Activated CD4-positive, CD25-positive, alpha-beta regulatory T cell treated with anti-CD3 and anti-CD28 coated beads, Interleukin-2, amount 50 U/mL, for 16 hours (primary cell): ENCODE measurements at regions not wholly inside any gene's neighbourhood (a gene's known extent, or its start where the extent isn't known, plus 50 kb on each side); places are given as distances from the start of the nearest gene placed in this dataset.
"Not testable (repeated sequence)": the region's sequence is repeated elsewhere in the genome, so short reads cannot be mapped to it uniquely, and the experiment has no call there.

Experiments used
- DNase-seq: peaks from one replicate; pipeline ENCODE4 v3.0.0-alpha.2; 2020; ENCODE audit warnings: low read depth, low spot score

GRCh38 chr12:67455236-67455635 is 186.1 kb downstream of the CAND1 start:
- no peak for DNase-seq

DNA sequence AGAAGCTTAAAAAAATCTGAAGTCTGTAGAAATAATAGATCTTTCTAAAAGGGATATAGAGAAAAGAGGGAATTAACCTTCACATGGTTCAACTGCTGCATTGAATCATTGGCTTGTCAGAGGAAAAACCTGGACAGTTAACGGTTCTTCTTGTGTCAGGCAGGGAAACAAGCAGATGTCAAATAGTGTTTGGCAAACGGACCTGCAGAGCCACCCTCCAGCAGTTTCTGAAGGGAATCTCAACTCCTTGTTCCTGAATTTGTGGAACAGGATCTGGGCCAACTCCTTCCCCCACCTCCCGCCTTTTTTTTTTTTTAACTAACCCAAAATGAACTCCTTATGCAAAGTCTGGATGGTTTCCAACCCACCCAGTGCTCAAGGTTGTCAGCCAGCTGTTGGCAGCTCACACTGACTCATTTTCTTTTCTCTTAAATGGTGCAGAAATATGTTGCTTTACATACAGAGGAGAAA is 187.3 kb downstream of the CAND1 start:
- DNase-seq = no peak

- no peak for DNase-seq
Measured at GRCh38 chr12:67457136-67457535, 188.0 kb downstream of the CAND1 start.

- no peak for DNase-seq
Measured at GRCh38 chr12:67457778-67458665, 188.9 kb downstream of the CAND1 start.

DNA sequence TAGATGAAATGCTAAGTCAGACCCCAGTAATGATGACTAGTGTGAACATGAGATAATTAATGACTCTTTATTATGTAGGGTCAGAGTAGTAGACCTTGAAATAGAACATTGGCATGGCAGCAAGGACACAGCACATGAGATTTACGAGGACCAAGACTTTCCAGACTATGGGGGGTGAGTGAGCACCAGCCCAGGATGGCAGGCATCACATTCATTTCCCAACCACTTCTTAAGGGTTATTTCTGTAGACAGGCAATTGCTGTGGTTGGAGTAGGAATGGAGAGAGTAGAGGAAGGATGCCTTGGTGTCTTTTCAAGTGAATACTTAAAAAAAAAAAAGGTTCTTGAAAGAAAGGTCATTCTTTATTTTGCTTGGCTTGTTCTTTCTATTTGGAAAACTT is 189.4 kb upstream of the DYRK2 start:
- DNase-seq = no peak

DNA sequence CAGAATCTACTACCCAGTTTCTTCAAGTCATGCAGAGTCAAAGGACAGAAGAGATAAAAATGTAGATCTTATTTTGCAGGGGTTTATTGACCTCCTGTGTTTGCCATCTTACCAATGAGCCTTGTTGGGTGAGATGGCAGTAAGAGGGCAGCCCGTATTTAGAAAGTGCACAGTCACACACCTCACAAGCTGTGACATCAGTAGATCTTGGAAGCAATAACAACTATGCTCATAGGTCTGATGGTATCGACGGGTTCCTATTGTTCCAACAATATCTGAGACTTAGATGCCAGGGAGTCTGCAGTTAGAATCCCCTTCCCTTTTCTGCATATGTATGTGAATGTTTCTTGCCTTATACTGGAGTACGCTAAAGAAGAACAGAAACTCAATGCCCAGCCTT is 189.0 kb upstream of the DYRK2 start:
- no peak for DNase-seq

DNA sequence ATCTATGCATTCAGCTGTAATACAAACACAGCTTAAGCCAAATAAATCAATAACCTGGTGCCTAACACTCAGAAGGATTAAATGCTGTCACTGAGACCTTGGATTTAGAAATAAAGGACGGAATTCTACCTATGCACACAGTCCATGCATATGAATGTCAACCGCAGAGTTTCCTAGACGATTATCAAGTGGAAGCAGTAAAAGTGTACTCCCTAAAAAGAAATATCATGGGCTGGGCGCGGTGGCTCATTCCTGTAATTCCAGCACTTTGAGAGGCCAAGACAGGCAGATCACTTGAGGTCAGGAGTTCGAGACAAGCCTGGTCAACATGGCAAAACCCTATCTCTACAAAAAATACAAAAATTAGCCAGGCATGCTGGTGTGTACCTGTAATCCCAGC is 188.2 kb upstream of the DYRK2 start:
- DNase-seq = no peak

DNA sequence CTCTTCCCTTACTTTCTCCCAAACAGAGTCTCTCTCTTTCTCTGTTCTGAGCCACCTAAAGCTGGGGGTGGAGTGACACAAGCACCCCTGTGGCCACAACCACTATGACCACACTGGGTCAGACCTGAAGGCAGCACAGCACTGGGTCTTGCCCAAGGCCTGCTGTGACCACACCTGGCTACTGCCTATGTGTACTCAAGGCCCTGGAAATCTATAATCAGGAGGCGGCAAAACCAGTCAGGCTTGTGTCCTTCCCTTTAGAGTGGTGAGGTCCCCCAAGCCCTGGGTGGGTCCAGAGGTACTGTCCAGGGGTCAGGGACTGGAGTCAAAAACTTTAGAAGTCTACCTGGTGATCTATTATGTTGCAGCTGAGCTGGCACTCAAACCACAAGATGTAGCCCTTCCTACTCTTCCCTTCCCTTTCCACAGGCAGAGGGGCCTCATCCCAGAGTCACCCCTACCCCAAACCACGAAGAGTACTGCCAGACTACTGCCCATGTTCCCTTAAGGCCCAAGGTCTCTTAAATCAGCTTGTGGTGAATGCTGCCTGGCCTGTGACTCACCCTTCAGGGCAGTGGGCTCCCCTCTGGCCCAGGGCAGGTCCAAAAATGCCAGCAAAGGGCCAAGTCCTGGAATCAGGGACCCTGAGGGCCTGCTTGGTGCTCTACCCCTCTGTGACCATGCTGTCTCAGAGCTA is 179.8 kb upstream of the DYRK2 start:
- no peak for DNase-seq

GRCh38 chr12:67469666-67470065 is 178.9 kb upstream of the DYRK2 start:
- no peak for DNase-seq

- DNase-seq = no peak
Measured at GRCh38 chr12:67471810-67472209, 176.7 kb upstream of the DYRK2 start.

- no peak for DNase-seq
Measured at GRCh38 chr12:67472539-67472938, 176.0 kb upstream of the DYRK2 start.

DNA sequence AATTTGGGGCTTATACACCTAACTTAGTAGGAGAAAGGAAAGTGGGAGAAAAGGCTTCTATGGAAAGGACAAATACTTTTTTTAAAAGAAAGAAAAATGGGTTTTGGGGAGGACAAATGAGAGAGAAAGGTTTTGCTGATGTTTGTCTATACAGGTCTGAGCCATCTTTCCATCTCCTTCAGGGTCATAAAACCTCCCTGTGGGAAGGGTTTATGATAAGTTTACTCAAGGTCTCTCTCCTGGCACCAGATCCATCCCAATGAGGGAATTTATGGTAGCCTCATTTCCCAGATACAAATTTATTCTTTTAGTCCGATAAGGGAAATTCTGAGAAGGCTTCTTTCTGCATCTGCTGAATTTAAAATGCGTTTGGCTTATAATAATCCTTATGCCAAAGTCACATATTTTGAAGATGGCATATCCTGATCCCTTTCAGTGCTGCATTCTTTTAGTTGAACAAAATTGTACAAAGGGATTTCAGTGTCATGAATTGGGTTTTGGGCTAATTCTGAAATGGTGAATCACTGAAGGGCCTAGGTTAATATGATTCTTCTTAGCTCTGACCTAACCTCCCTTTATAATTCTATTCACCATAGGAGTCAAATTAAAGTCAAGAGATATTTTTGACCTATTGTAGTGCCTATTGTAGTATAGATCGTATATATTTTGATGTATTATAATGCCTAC is 173.5 kb upstream of the DYRK2 start:
- DNase-seq = no peak

DNA sequence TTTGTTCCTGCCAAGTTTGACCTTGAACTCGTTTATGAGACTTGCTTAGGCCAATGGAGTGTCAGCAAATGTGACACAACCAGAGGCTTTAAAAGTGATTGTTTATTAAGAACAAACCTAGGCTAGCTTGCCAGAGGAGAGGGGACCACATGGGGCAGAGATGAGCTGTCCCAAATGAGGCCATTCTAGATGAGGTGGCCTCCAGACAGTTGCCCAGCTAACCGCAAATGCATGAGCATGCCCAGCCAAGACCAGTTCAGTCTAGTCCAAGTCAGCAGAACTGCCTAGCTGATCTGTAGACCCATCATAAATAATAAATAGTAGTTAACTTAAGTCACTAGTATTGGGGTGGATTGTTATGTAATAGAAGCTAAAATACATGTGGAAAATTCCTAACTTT is 172.8 kb upstream of the DYRK2 start:
- no peak for DNase-seq

- DNase-seq = no peak
Measured at GRCh38 chr12:67477681-67478265, 170.8 kb upstream of the DYRK2 start.

DNA sequence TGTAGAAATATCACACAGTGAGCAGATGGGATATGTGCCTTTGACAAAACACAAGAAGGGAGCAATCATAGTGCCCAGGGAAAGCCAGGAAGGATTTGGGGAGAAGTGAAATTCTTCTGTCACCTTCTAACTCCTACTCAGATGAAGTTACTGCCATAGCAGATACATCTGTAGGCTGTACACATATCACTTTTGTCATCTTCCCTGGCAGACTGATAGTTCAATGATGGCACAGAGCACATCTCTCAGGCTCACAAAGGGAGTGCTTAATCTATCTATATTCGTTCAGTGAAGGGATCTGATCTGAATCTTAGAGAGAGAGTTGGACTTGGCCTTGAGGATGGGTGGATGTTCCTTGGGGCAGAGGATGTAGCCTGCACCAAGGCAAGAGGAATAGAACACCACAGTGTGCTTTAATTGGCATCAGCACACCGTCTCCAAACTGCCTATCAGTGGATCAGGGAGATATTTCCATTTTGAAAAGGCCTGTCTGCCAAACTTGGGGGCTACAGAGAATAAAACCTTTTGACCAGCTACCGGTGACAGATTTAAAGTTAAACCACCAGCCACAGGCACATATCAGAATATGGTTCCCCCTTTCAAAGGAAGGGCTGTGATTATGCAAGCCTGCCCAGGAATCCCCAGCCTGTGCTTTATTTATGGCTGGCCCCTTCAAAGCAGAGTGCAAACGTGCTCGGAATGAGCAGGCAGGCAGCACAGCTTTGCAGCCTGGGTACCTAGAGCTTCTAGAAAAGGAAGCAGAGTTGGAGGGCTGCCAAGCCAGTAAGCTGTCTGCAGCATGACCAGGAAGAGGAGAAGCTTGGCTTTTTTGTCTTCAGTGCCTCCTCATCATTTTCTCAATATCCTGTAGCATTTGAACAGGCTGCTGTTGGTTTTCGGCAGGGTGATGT is 165.5 kb upstream of the DYRK2 start:
- peak; percentile 14 for DNase-seq

DNA sequence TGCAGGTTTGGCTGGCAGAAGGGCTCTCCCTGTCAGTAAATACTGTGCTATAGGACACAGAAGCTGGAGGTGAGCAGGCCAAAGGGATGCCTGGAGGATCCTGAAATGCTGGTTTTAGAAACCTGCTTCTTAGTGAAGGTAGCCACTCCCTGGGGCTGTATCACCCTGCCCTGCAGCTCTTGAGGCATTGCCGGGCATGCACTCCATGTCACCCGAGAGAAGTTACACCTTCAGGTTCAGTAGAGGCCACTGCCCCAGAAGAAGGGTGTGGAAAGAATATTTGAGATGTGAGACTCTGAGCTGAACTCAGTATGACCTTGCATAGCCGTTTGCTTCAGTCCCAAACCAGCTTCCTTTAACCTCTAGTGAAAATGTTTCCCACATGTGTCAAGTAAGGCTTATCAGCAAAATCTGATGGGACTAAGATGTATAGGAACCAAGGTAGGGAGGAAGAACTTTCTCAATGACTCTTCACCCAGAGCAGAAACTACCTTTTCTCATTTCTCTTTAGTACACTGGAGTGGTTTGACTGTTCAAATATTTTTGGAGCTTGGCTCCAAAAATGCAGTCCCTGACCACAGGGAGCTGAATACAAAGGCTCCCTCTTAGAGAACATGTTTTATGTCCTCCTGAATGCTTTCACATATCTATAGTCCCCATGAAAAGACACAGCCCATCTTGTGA is 164.5 kb upstream of the DYRK2 start:
- DNase-seq = no peak

DNA sequence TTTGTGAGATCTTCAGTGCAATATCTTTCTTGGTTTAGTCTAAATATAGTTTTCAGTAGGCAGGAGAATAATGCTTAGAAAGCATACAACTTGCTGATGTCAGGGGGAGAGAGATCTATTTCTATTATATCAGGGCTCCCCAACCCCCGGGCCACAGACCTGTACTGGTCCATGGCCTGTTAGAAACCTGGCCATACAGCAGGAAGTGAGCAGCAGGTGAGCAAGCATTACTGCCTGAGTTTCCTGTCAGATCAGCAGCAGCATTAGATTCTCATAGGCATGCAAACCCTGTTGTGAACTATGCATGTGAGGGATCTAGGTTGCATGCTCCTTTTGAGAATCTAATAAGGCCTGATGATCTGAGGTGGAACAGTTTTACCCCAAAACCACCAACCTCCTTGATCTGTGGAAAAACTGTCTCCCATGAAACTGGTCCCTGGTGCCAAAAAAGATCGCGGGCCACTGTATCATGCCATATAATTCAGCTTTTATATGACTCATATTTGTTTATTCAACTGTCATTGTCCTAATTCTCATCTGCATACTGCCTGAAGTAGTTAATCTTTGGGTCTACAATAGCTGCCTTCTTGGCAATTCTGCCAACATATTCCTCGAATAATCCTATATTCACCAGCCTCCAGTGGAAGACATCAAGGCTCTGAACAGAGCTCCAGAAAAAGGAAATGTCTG is 163.6 kb upstream of the DYRK2 start:
- no peak for DNase-seq

GRCh38 chr12:67486671-67487070 is 161.9 kb upstream of the DYRK2 start:
- DNase-seq = no peak

GRCh38 chr12:67488349-67488748 is 160.2 kb upstream of the DYRK2 start:
- DNase-seq = not testable (repeated sequence)

DNA sequence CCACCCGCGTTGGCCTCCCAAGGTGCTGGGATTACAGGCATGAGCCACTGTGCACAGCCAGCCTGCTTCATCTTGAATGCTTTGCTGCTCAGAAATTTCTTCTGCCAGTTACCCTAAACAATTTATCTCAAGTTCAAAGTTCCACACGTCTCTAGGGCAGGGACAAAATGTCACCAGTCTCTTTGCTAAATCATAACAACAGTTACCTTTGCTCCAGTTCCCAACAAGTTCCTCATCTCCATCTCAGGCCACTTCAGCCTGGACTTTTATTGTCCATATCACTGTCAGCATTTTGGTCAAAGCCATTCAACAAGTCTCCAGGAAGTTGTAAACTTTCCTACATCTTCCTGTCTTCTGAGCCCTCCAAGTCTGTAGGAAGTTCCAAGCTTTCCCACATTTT is 159.5 kb upstream of the DYRK2 start:
- DNase-seq = no peak
